ENCODE measurements at regions not wholly inside any gene's neighbourhood (a gene's known extent, or its start where the extent isn't known, plus 50 kb on each side); places are given as distances from the start of the nearest gene placed in this dataset.

DNA sequence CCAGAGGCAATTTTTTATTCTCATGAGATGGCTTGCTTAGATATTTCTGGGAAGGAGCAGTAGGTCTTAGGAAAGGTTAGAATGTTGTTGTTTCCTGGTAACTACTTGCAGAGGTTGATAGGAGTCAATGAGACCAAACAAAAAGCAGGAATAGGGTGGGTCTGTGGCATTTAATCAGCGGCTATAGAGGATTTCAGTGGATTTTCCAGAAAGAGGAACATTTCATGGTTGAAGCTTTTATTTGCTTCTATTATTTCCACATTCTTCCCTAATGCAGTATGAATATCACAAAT lies 111.3 kb upstream of the PALMD start:
- Histone ChIP-seq H3K36me3 (ENCODE audit: insufficient read depth, low read length) (no peaks in the 10 kb centered on the region), H4K20me1 (ENCODE audit: insufficient read depth, low read length) (no peaks in the 10 kb centered on the region), H3K27me3 (ENCODE audit: insufficient read depth, low read length) (no peaks in the 10 kb centered on the region), H2AFZ (ENCODE audit: low read length) (peak overlapping the region; percentile 40), H3K4me2 (ENCODE audit: insufficient read depth, low read length) (peak overlapping the region; percentile 32), H3K27ac (ENCODE audit: low read depth, low read length) (no peak overlapping the region), H3K4me1 (ENCODE audit: insufficient read depth, low read length) (peaks cover 8% of the 10 kb centered on the region), H3K9me3 (ENCODE audit: low read depth, low read length) (no peaks in the 10 kb centered on the region), H3K79me2 (ENCODE audit: insufficient read depth, low read length) (no peaks in the 10 kb centered on the region), H3K4me3 (ENCODE audit: insufficient read depth, low read length) (no peak overlapping the region)
- no peak for DNase-seq (ENCODE audit: insufficient read length, low spot score, missing footprints)
- TF ChIP-seq, protein P1, sequence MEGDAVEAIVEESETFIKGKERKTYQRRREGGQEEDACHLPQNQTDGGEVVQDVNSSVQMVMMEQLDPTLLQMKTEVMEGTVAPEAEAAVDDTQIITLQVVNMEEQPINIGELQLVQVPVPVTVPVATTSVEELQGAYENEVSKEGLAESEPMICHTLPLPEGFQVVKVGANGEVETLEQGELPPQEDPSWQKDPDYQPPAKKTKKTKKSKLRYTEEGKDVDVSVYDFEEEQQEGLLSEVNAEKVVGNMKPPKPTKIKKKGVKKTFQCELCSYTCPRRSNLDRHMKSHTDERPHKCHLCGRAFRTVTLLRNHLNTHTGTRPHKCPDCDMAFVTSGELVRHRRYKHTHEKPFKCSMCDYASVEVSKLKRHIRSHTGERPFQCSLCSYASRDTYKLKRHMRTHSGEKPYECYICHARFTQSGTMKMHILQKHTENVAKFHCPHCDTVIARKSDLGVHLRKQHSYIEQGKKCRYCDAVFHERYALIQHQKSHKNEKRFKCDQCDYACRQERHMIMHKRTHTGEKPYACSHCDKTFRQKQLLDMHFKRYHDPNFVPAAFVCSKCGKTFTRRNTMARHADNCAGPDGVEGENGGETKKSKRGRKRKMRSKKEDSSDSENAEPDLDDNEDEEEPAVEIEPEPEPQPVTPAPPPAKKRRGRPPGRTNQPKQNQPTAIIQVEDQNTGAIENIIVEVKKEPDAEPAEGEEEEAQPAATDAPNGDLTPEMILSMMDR (IDR thresholded peaks at IDR 0.05; ENCODE audit: extremely low read depth, low read depth, low read length): no peak

DNA sequence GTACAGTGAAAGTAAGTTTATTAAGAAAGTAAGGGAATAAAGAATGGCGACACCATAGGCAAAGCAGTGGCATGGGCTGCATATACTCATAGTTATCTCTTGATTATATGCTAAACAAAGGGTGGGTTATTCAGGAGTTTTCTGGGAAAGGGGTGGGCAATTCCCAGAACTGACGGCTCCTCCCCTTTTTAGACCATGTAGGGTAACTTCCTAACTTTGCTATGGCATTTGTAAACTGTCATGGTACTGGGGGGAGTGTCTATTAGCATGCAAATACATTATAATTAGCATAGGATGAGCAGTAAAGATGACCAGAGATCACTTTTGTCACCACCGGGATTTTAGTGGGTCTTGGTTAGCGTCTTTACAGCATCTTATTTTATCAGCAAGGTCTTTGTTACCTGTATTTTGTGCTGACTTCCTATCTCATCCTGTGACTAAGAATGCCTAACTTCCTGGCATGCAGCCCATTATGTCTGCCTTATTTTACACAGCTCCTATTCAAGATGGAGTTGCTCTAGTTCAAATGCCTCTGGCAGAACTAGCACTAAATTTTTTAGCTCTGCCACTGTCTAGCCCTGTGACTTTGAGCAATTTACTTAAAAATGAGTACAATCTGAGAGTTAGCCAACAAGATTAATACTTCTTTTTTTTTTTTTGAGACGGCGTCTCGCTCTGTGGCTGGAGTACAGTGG lies 110.3 kb upstream of the PALMD start:
- no peak for DNase-seq (ENCODE audit: insufficient read length, low spot score, missing footprints)
- no peak overlapping the region for H3K4me3 ChIP-seq (ENCODE audit: insufficient read depth, low read length)
- TF ChIP-seq, protein P1 (IDR thresholded peaks at IDR 0.05; ENCODE audit: extremely low read depth, low read depth, low read length): no peak
- peaks cover 8% of the 10 kb centered on the region for H3K4me1 ChIP-seq (ENCODE audit: insufficient read depth, low read length)
- no peaks in the 10 kb centered on the region for H4K20me1 ChIP-seq (ENCODE audit: insufficient read depth, low read length)
- H3K9me3 ChIP-seq (ENCODE audit: low read depth, low read length): no peaks in the 10 kb centered on the region
- no peaks in the 10 kb centered on the region for H3K27me3 ChIP-seq (ENCODE audit: insufficient read depth, low read length)
- H3K79me2 ChIP-seq (ENCODE audit: insufficient read depth, low read length): no peaks in the 10 kb centered on the region
- no peak overlapping the region for H2AFZ ChIP-seq (ENCODE audit: low read length)
- H3K4me2 ChIP-seq (ENCODE audit: insufficient read depth, low read length): no peak overlapping the region
- H3K36me3 ChIP-seq (ENCODE audit: insufficient read depth, low read length): no peaks in the 10 kb centered on the region
- H3K27ac ChIP-seq (ENCODE audit: low read depth, low read length): no peak overlapping the region

DNA sequence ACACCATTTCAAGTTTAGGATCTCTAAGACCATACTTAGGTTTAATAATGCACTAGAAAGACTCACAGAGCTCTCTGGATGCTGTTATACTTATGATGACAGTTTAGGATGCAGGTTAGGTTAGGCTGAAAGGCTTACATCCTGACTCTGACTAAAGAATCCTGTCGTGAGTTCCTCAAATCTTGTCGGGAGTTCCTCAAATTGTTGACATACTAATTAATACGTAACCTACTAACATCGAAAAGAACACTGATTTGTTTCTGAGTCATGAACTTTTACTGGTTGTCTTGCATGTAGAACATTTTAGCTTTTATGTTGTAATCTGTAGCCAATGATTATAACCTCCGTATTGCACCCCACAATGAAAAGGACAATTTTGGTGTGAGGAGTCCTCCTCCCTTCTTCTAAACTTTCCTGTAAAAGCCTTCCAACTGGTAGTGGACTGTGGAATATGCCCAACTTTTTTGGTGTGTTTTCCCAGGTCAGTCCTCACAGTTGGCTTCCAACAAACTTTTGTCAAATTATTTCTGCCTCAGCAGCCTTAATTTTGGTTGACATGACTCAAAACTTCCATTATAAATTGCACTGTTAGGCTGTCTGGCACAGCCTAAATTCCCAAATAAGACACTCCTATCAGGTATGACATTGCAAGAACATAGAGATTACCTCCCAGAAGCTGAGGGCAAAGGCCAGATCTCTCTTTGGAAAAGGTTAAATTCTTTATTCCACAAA lies 107.9 kb upstream of the PALMD start:
- Histone ChIP-seq H3K27me3 (ENCODE audit: insufficient read depth, low read length) (no peaks in the 10 kb centered on the region), H2AFZ (ENCODE audit: low read length) (no peak overlapping the region), H3K36me3 (ENCODE audit: insufficient read depth, low read length) (no peaks in the 10 kb centered on the region), H3K4me2 (ENCODE audit: insufficient read depth, low read length) (no peak overlapping the region), H3K9me3 (ENCODE audit: low read depth, low read length) (no peaks in the 10 kb centered on the region), H3K79me2 (ENCODE audit: insufficient read depth, low read length) (no peaks in the 10 kb centered on the region), H3K4me1 (ENCODE audit: insufficient read depth, low read length) (peaks cover 8% of the 10 kb centered on the region), H4K20me1 (ENCODE audit: insufficient read depth, low read length) (no peaks in the 10 kb centered on the region), H3K27ac (ENCODE audit: low read depth, low read length) (no peak overlapping the region), H3K4me3 (ENCODE audit: insufficient read depth, low read length) (no peak overlapping the region)
- TF ChIP-seq, protein P1 (IDR thresholded peaks at IDR 0.05; ENCODE audit: extremely low read depth, low read depth, low read length): no peak
- no peak for DNase-seq (ENCODE audit: insufficient read length, low spot score, missing footprints)

DNA sequence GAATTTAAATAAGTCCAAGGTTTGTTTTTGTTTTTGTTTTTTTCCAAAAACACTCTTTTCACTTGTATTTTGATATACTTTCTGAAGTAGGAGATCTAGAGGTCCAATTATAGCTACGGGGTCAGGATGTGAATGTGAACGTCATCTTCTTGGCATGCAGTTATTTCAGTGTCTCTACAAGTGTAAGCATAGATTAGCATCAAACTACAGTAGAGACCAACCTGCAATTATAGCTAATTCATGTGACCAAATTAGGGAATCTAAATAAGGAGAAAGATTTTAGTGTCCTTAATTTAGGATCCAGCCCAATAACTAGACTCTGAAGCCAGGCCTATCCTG lies 107.3 kb upstream of the PALMD start:
- DNase-seq (ENCODE audit: insufficient read length, low spot score, missing footprints): no peak
- H3K27ac ChIP-seq (ENCODE audit: low read depth, low read length): no peak overlapping the region

More for the DNA sequence above, 107.3 kb upstream of the PALMD start:
- no peaks in the 10 kb centered on the region for H4K20me1 ChIP-seq (ENCODE audit: insufficient read depth, low read length)
- no peak overlapping the region for H2AFZ ChIP-seq (ENCODE audit: low read length)
- no peak overlapping the region for H3K4me3 ChIP-seq (ENCODE audit: insufficient read depth, low read length)
- H3K79me2 ChIP-seq (ENCODE audit: insufficient read depth, low read length): no peaks in the 10 kb centered on the region
- no peaks in the 10 kb centered on the region for H3K36me3 ChIP-seq (ENCODE audit: insufficient read depth, low read length)
- H3K4me1 ChIP-seq (ENCODE audit: insufficient read depth, low read length): peaks cover 8% of the 10 kb centered on the region
- no peaks in the 10 kb centered on the region for H3K27me3 ChIP-seq (ENCODE audit: insufficient read depth, low read length)
- no peaks in the 10 kb centered on the region for H3K9me3 ChIP-seq (ENCODE audit: low read depth, low read length)
- TF ChIP-seq, protein P1 (IDR thresholded peaks at IDR 0.05; ENCODE audit: extremely low read depth, low read depth, low read length): no peak
- no peak overlapping the region for H3K4me2 ChIP-seq (ENCODE audit: insufficient read depth, low read length)
